CD4-positive, CD25-positive, alpha-beta regulatory T cell (primary cell): ENCODE measurements at regions not wholly inside any gene's neighbourhood (a gene's known extent, or its start where the extent isn't known, plus 50 kb on each side); places are given as distances from the start of the nearest gene placed in this dataset.

Experiments used
- ATAC-seq, 2 donors: fragments of 150-1000 bp; cut with Tn5 transposase; one replicate each; pipeline ENCODE4 v1.10.0; 2021; ENCODE audit warnings: low read depth in 2 of 2, moderate number of reproducible peaks in 2 of 2, moderate library complexity in 1 of 2
- DNase-seq, 3 donors: peaks; one replicate each; pipeline versions ENCODE4 v3.0.0 to v3.0.0-alpha.2; 2012 to 2022; ENCODE audit warnings: mixed read lengths in 1 of 3
- H3K27ac ChIP-seq: one replicate; pipeline ENCODE4 v1.7.0; 2013; ENCODE audit warnings: mild to moderate bottlenecking, low read length; ENCODE audit not compliant: insufficient read depth, poor library complexity, severe bottlenecking
- H3K27me3 ChIP-seq: one replicate; pipeline ENCODE4 v1.7.0; 2013; ENCODE audit warnings: low read length; ENCODE audit not compliant: control insufficient read depth, insufficient read depth
- H3K36me3 ChIP-seq: one replicate; pipeline ENCODE4 v1.7.0; 2013; ENCODE audit warnings: mild to moderate bottlenecking, low read length, moderate library complexity; ENCODE audit not compliant: control insufficient read depth, insufficient read depth
- H3K4me1 ChIP-seq: 2 replicates; pipeline ENCODE4 v1.7.0; 2013; ENCODE audit warnings: mild to moderate bottlenecking, low read length; ENCODE audit not compliant: insufficient read depth, control insufficient read depth, poor library complexity, severe bottlenecking
- H3K4me3 ChIP-seq: one replicate; pipeline ENCODE4 v1.7.0; 2013; ENCODE audit warnings: low read depth, mild to moderate bottlenecking, low read length, moderate library complexity
- H3K9me3 ChIP-seq, 2 experiments: 1 replicate in 1 of 2; 2 replicates in 1 of 2; pipeline ENCODE4 v1.7.0; 2013; ENCODE audit warnings: low read length in 2 of 2, mild to moderate bottlenecking in 1 of 2, moderate library complexity in 1 of 2; ENCODE audit not compliant: control insufficient read depth in 2 of 2
- H3K27ac Mint-ChIP-seq, 3 donors: one replicate each; pipeline ENCODE4 v1.8.0; 2020 to 2022; ENCODE audit warnings: mild to moderate bottlenecking in 3 of 3, mixed read lengths in 3 of 3, moderate library complexity in 2 of 3
- H3K27me3 Mint-ChIP-seq: one replicate; pipeline ENCODE4 v1.8.0; 2022; ENCODE audit warnings: mild to moderate bottlenecking, mixed read lengths
- H3K36me3 Mint-ChIP-seq: one replicate; pipeline ENCODE4 v1.8.0; 2020; ENCODE audit warnings: mixed read lengths
- H3K4me1 Mint-ChIP-seq, 4 donors: one replicate each; pipeline ENCODE4 v1.8.0; 2020 to 2022; ENCODE audit warnings: mixed read lengths in 4 of 4, mild to moderate bottlenecking in 1 of 4
- H3K4me3 Mint-ChIP-seq, 4 donors: one replicate each; pipeline ENCODE4 v1.8.0; 2020 to 2022; ENCODE audit warnings: mild to moderate bottlenecking in 4 of 4, mixed read lengths in 4 of 4, moderate library complexity in 3 of 4
- H3K9me3 Mint-ChIP-seq, 7 donors: one replicate each; pipeline ENCODE4 v1.8.0; 2020 to 2022; ENCODE audit warnings: mixed read lengths in 7 of 7, mild to moderate bottlenecking in 3 of 7, moderate library complexity in 2 of 7

GRCh38 chr12:11959117-11959823 is 111.5 kb upstream of the BCL2L14 start:
- Mint-ChIP-seq H3K27ac (peak overlapping the region in 1 of 3 donors; percentile 15), H3K4me1 (peaks cover 5 to 20% (median 10%) of the 10 kb centered on the region in 4 donors), H3K27me3 (peaks cover 7% of the 10 kb centered on the region), H3K36me3 (no peaks in the 10 kb centered on the region), H3K9me3 (peaks cover 0 to 1% (median 0%) of the 10 kb centered on the region in 7 donors), H3K4me3 (no peak overlapping the region)
- H3K9me3 ChIP-seq = no peaks in the 10 kb centered on the region
- DNase-seq = no peak
- no peak overlapping the region for H3K4me3 ChIP-seq
- peaks cover 13% of the 10 kb centered on the region for H3K4me1 ChIP-seq
- H3K27me3 ChIP-seq = no peaks in the 10 kb centered on the region
- H3K27ac ChIP-seq = no peak overlapping the region
- H3K36me3 ChIP-seq = no peaks in the 10 kb centered on the region
- ATAC-seq = no peak

GRCh38 chr12:11960646-11961045 is 110.1 kb upstream of the BCL2L14 start:
- ATAC-seq (no peak), DNase-seq (no peak)
- Histone ChIP-seq H3K27me3 (no peaks in the 10 kb centered on the region), H3K4me1 (peaks cover 8% of the 10 kb centered on the region), H3K9me3 (no peaks in the 10 kb centered on the region), H3K27ac (no peak overlapping the region), H3K4me3 (no peak overlapping the region), H3K36me3 (no peaks in the 10 kb centered on the region)
- Mint-ChIP-seq H3K9me3 (peaks cover 0 to 1% (median 0%) of the 10 kb centered on the region in 7 donors), H3K27me3 (peaks cover 7% of the 10 kb centered on the region), H3K27ac (no peak overlapping the region), H3K36me3 (no peaks in the 10 kb centered on the region), H3K4me3 (no peak overlapping the region), H3K4me1 (peaks cover 0 to 13% (median 6%) of the 10 kb centered on the region in 4 donors)

- peaks cover 7% of the 10 kb centered on the region for H3K27me3 Mint-ChIP-seq
- Histone ChIP-seq H3K9me3 (no peaks in the 10 kb centered on the region), H3K27me3 (no peaks in the 10 kb centered on the region), H3K36me3 (no peaks in the 10 kb centered on the region), H3K4me3 (no peak overlapping the region), H3K27ac (no peak overlapping the region), H3K4me1 (peaks cover 8% of the 10 kb centered on the region)
- peaks cover 0 to 13% (median 6%) of the 10 kb centered on the region in 4 donors for H3K4me1 Mint-ChIP-seq
- no peaks in the 10 kb centered on the region for H3K36me3 Mint-ChIP-seq
- H3K4me3 Mint-ChIP-seq = no peak overlapping the region
- no peak for ATAC-seq
- DNase-seq = no peak
- H3K27ac Mint-ChIP-seq = no peak overlapping the region
- no peaks in the 10 kb centered on the region for H3K9me3 Mint-ChIP-seq
Measured at GRCh38 chr12:11961686-11962085, 109.1 kb upstream of the BCL2L14 start.

- Histone ChIP-seq H3K27ac (no peak overlapping the region), H3K36me3 (no peaks in the 10 kb centered on the region), H3K4me3 (no peak overlapping the region), H3K9me3 (no peaks in the 10 kb centered on the region), H3K27me3 (no peaks in the 10 kb centered on the region), H3K4me1 (peaks cover 8% of the 10 kb centered on the region)
- peaks cover 0 to 15% (median 6%) of the 10 kb centered on the region in 4 donors for H3K4me1 Mint-ChIP-seq
- H3K4me3 Mint-ChIP-seq = no peak overlapping the region
- no peak for DNase-seq
- peaks cover 0 to 1% (median 0%) of the 10 kb centered on the region in 7 donors for H3K9me3 Mint-ChIP-seq
- H3K27me3 Mint-ChIP-seq = peaks cover 7% of the 10 kb centered on the region
- peak overlapping the region in 1 of 3 donors; percentile 54 for H3K27ac Mint-ChIP-seq
- H3K36me3 Mint-ChIP-seq = no peaks in the 10 kb centered on the region
- no peak for ATAC-seq
Measured at GRCh38 chr12:11962860-11963259, 107.9 kb upstream of the BCL2L14 start.

- Mint-ChIP-seq H3K27ac (no peak overlapping the region), H3K27me3 (peaks cover 7% of the 10 kb centered on the region), H3K4me1 (peaks cover 0 to 10% (median 0%) of the 10 kb centered on the region in 4 donors), H3K36me3 (no peaks in the 10 kb centered on the region), H3K4me3 (no peak overlapping the region), H3K9me3 (peaks cover 0 to 1% (median 0%) of the 10 kb centered on the region in 7 donors)
- DNase-seq (no peak), ATAC-seq (no peak)
- Histone ChIP-seq H3K27me3 (no peaks in the 10 kb centered on the region), H3K4me1 (peaks cover 2% of the 10 kb centered on the region), H3K4me3 (no peak overlapping the region), H3K36me3 (no peaks in the 10 kb centered on the region), H3K9me3 (no peaks in the 10 kb centered on the region), H3K27ac (no peak overlapping the region)
Measured at GRCh38 chr12:11963841-11964471, 106.8 kb upstream of the BCL2L14 start.

- DNase-seq (no peak), ATAC-seq (no peak)
- H3K4me1 ChIP-seq = no peaks in the 10 kb centered on the region
- H3K9me3 ChIP-seq = no peaks in the 10 kb centered on the region
- Mint-ChIP-seq H3K36me3 (no peaks in the 10 kb centered on the region), H3K27me3 (no peaks in the 10 kb centered on the region), H3K4me1 (peaks cover 0 to 9% (median 0%) of the 10 kb centered on the region in 4 donors), H3K27ac (peak overlapping the region in 2 of 3 donors; percentile 10 to 41), H3K9me3 (peaks cover 0 to 1% (median 0%) of the 10 kb centered on the region in 7 donors), H3K4me3 (no peak overlapping the region)
- H3K36me3 ChIP-seq = no peaks in the 10 kb centered on the region
- H3K27ac ChIP-seq = no peak overlapping the region
- no peaks in the 10 kb centered on the region for H3K27me3 ChIP-seq
- no peak overlapping the region for H3K4me3 ChIP-seq
Measured at GRCh38 chr12:11965258-11965910, 105.4 kb upstream of the BCL2L14 start.

- Mint-ChIP-seq H3K9me3 (peaks cover 0 to 1% (median 0%) of the 10 kb centered on the region in 7 donors), H3K4me3 (peak overlapping the region in 1 of 4 donors; percentile 34), H3K27ac (no peak overlapping the region), H3K27me3 (no peaks in the 10 kb centered on the region), H3K4me1 (peaks cover 0 to 9% (median 0%) of the 10 kb centered on the region in 4 donors), H3K36me3 (no peaks in the 10 kb centered on the region)
- no peak for ATAC-seq
- Histone ChIP-seq H3K27ac (no peak overlapping the region), H3K27me3 (no peaks in the 10 kb centered on the region), H3K36me3 (no peaks in the 10 kb centered on the region), H3K4me3 (no peak overlapping the region), H3K9me3 (no peaks in the 10 kb centered on the region), H3K4me1 (no peaks in the 10 kb centered on the region)
- no peak for DNase-seq
Measured at GRCh38 chr12:11967376-11968047, 103.2 kb upstream of the BCL2L14 start.
